GM19238 (cell line): ENCODE measurements at regions not wholly inside any gene's neighbourhood (a gene's known extent, or its start where the extent isn't known, plus 50 kb on each side); places are given as distances from the start of the nearest gene placed in this dataset.

Experiments
- DNase-seq: peaks from one replicate; pipeline ENCODE4 v3.0.0; 2011; ENCODE audit warnings: low spot score; ENCODE audit not compliant: insufficient read length

GRCh38 chr16:82360024-82360783, 190.2 kb upstream of the MPHOSPH6 start:
- DNase-seq: no peak

- DNase-seq: no peak
Observed at GRCh38 chr16:82358606-82359221, 188.7 kb upstream of the MPHOSPH6 start.

- DNase-seq: no peak
Observed at GRCh38 chr16:82358161-82358560, 188.1 kb upstream of the MPHOSPH6 start.

GRCh38 chr16:82357237-82357636, 187.2 kb upstream of the MPHOSPH6 start:
- no peak for DNase-seq

- no peak for DNase-seq
Observed at GRCh38 chr16:82350560-82350959, 180.5 kb upstream of the MPHOSPH6 start.

GRCh38 chr16:82345318-82345717, 175.3 kb upstream of the MPHOSPH6 start:
- DNase-seq: no peak

GRCh38 chr16:82344157-82344556, 174.1 kb upstream of the MPHOSPH6 start:
- DNase-seq: no peak

- no peak for DNase-seq
Observed at GRCh38 chr16:82341146-82341669, 171.2 kb upstream of the MPHOSPH6 start.

GRCh38 chr16:82340531-82340930, 170.5 kb upstream of the MPHOSPH6 start:
- DNase-seq: no peak

GRCh38 chr16:82337355-82337754, 167.3 kb upstream of the MPHOSPH6 start:
- DNase-seq: no peak

- no peak for DNase-seq
Observed at GRCh38 chr16:82331974-82332750, 162.1 kb upstream of the MPHOSPH6 start.

GRCh38 chr16:82331397-82331796, 161.4 kb upstream of the MPHOSPH6 start:
- DNase-seq: no peak

GRCh38 chr16:82329504-82330192, 159.6 kb upstream of the MPHOSPH6 start:
- no peak for DNase-seq

GRCh38 chr16:82328881-82329469, 159.0 kb upstream of the MPHOSPH6 start:
- DNase-seq: no peak

- no peak for DNase-seq
Observed at GRCh38 chr16:82323171-82323570, 153.1 kb upstream of the MPHOSPH6 start.

GRCh38 chr16:82322177-82322576, 152.2 kb upstream of the MPHOSPH6 start:
- no peak for DNase-seq

GRCh38 chr16:82319038-82319437, 149.0 kb upstream of the MPHOSPH6 start:
- no peak for DNase-seq

- no peak for DNase-seq
Observed at GRCh38 chr16:82317411-82318167, 147.6 kb upstream of the MPHOSPH6 start.

- DNase-seq: no peak
Observed at GRCh38 chr16:82313754-82314153, 143.7 kb upstream of the MPHOSPH6 start.

GRCh38 chr16:82311528-82311927, 141.5 kb upstream of the MPHOSPH6 start:
- DNase-seq: no peak
